ENCODE measurements at regions not wholly inside any gene's neighbourhood (a gene's known extent, or its start where the extent isn't known, plus 50 kb on each side); places are given as distances from the start of the nearest gene placed in this dataset.
A peak's percentile ranks its signal among the peaks of the same experiment; 100 is the strongest.
"Not testable (repeated sequence)": the region's sequence is repeated elsewhere in the genome, so short reads cannot be mapped to it uniquely, and the experiment has no call there.

DNA sequence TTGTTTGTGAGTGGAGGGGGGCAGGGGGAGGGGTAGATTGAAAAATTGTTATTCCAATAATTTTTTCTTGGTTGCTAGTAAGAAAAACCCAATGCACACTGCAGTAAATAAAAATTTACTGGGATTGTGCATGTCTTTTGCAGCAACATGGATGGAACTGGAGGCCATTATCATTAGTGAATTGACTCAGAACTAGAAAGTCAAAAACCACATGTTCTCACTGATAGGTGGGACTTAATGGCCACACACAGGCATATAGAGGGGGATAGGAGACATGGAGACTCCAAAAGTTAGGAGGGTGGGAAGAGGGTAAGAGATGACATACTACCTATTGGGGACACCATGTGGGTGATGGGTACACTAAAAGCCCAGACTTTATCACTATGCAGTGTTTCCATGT lies 67.2 kb downstream of the BUB3 start:
- no peak for DNase-seq

DNA sequence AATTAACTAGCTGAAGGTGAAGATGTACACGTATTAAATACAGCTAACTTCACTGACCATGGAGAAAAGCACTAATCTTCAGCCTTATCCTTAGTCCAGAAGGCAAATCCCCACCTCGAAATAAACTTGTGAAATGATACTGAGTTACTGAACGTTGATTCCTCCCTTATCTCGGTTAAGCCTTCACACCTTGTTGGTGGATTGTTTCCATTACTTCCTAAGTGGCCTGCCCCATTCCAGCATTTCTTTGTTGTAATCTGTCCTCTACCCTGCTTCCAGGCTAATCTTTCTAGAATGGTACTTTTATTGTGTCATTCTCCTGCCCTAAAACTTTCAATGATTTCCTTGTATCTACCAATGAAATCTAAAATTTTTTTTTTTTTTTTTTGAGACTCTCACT lies 68.6 kb downstream of the BUB3 start:
- DNase-seq, result no peak

DNA sequence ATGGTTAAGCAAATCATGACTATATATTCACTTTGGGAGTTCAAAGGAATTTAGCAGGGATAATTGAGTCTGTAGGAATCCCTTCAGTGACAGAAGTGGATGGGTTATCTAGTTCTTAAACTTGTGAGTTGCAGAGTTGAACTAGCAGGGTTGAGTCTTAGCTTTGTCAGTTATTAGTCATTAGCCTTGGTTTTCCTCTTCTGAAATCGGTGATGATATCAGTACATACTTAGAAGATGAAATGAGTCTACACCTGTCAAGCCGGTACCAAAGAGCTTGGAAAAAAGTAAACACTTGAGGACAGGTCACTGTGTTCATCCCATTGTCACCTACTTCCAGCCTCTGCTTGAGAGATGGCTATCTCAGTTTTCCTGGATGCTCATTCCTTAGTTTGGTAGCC lies 73.5 kb downstream of the BUB3 start:
- DNase-seq, result no peak

DNA sequence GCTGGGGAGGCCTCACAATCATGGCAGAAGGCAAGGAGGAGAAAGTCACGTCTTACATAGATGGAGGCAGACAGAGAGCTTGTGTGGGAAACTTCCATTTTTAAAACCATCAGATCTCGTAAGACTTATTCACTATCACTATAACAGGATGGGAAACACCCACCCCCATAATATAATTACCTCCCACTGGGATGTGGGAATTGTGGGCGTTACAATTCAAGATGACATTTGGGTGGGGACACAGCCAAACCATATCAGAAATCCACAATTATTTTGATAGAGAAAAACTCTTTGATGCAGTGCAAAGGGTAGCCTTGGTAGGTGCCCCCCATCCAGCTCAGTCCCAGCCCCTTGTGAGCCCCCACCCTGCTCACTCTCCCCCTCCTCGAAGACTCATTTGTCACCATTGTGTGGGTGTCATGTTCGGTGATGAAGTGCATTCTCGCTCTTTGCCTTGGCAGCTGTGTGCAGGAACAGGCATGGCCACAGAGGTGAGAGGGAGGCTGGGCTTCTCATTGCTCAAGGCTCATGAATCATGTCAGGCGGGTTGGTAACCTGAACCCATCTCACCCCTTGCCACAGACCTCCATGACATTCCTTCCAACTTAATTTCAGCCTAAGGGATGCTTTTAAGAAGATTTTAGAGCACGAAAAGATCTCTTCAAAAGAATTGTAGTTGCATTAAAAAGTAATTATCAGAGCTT lies 75.9 kb downstream of the BUB3 start:
- DNase-seq, result no peak

DNA sequence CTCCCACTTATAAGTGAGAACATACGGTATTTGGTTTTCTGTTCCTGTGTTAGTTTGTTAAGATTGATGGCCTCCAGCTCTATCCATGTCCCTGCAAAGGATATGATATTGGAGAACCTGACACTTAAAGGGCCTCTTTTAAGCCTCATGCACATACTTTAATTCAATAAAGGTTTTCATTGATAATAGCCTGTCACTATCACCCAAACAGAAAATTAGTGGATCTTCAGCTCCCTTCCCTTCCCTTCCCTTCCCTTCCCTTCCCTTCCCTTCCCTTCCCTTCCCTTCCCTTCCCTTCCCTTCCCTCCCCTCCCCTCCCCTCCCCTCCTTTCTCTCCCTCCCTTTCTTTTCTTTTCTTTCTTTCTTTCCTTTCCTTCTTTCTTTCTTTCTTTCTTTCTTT lies 78.7 kb downstream of the BUB3 start:
- not testable (repeated sequence) for DNase-seq

DNA sequence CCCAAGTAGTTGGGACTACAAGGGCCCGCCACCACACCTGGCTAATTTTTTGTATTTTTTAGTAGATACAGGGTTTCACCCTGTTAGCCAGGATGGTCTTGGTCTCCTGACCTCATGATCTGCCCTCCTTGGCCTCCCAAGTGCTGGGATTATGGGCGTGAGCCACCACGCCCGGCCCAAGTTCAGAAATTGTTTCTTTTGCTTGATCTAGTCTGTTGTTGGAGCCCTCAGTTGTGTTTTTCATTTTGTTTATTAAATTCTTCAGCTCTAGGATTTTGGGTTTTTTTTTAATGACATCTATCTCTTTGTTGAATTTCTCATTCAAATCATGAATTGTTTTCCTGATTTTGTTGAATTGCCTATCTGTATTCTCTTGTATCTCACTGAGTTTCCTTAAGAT lies 80.8 kb downstream of the BUB3 start:
- DNase-seq, result not testable (repeated sequence)

DNA sequence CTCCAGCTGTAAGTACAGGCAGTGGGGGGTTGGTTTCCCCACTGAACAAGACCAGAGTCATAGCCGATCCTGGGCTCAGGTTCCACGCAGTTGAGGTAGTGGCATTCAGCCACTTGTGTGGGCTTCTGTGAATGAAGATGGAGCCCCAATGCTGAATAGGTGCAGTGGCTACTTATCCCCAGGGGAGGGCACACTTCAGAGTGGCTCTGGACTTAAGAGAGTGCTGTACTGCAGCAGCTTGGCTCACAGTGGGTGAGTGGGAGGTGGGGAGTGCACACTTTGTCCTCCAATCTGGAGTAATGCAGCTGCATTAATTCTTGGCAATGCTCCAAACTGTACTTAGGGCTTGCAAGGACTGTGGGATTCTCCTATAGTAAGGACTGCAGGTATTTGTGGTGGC lies 81.9 kb downstream of the BUB3 start:
- no peak for DNase-seq

DNA sequence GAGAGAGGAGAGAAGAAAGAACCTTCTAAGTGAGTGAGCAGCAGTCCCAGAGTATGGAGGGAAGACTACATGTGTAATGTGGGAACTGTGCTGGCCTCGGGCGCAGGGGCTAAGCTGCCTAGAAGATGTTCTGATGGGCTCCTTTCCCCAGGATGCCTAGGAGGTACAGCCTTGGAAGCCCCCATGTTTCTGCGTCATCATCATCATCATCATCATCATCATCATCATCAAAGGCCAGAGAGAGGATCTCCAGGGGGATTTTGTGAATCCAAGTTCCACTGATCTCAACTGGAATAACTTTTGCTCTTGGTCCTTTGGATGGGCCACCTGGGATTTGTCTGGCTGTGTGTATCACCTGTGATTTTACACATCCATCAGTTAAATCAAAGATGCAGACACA lies 86.0 kb downstream of the BUB3 start:
- DNase-seq, result no peak

DNA sequence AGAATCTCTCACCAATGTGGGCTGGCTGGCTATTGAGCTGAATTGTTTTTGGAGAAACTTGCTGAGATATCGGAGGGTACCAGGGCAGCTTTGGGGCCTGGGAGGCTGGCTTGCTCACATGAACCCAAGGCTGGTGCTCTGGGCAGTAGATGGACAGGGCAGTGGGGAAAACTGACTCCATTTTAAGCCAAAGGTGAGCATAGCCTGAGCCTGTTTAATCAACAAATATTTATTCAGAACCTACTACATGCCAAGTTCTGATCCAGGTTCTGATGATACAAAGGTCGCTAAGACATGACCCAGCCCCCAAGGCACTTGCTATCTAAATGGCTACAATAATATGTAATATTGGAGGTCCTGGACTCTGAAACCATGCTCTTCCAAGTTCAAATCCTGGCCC lies 86.6 kb downstream of the BUB3 start:
- DNase-seq, result no peak

DNA sequence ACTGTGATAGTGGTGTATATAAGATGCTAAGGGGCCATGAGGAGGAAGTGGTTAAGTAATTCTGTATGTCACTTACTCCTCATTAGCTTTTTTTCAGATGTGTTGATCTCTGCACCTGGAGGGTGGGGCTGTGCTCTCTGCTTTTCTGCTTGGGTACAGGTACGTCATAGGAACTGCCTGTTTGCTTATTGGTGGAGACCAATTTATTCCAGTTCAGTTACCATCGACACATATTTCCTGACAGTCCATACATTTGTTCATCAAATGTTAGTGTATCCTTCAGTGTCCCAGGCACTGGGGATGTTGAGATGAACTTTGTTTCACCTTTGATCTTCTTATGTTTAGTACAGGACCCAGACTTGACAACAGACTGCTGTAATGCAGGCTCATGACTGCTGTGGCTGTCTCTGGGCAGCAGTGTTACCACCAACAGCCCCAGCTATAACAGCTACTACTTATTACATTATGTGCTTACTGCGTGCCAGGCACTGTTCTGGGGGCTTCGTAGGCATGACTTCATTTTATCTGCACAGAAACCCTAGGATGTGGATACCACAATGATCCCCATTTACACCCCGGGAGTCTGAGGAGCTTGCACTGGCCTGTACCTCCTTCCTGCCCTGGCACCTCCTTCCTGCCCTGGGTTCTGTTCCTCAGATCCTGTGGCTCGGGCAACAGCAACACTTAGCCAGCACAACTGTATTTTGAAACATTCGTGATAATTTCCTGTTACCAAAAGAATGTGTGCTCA lies 87.4 kb downstream of the BUB3 start:
- DNase-seq, result peak; percentile 35

DNA sequence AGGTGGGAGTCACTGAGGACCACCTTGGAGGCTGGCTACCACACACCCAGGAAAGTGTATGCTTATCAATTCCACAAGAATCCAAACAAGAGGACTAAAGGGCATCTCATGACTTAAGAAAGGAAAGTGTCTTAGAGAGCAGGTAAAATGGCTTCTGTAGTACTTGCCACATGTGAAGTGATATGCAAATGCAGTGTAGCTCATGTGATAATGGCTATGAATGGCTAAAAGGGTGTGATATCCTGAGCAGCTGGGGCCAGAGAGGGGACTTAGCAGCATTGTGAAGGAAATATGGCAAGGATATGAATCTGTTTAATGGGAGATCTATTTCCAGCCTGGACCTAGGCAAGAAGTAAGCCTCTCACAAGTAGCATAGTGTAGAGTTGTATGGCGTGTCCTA lies 90.5 kb downstream of the BUB3 start:
- DNase-seq, result no peak

DNA sequence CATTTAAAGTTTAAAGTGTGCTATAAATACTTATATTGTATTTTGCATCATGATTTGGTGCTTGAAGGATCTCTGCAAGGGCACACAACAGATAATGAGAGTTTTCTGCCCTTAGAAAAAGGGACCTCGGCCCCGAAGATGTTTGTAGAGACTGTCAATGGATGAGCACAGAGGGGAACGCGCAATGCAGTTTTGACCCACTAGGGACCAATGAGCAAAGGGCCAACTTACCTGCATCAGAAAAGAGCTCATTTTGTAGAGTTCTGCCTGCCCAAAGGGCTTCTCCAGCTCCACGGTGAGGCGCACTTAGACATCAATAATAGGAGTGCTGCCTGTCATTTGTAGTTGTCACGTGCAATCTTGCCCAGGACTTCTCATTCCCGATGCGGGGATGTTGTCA lies 91.1 kb downstream of the BUB3 start:
- no peak for DNase-seq

DNA sequence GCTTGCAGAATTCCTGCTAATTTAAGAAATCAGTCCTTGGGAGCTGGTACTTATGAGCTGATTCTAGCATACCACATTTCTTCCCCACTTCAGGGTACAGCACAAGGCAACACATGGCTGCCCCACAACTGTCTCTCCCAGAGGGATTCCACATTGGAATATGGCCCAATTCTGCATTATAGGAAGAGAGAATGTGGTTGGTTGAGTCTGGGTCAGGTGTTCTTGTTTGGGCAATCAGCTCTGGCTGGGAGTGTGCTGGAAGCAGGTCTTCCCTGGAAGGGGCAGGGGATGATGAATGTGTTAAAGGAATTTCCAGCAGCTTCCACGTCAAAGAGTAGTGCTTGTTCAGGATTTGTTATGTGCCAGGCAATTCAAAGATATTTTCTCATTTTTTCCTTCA lies 95.7 kb downstream of the BUB3 start:
- DNase-seq, result no peak

DNA sequence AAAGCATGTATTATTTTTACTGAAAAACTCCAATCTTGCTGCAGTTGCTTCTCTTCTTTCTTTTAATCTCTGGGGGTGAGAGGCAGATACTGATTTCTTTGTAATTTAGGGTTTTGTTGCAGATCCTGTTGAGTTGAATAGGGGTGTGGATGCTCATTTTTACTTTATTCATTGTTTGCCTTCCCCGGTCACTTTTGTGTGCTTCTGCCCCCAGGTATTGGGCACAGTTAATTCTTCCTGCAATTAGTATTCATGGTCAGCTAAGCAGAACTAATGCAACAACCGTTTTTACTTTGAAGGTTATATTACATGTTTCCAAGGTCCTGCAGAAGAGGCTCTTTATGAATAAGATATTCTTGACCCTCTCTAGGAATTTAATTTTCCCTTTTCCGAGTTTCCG lies 96.4 kb downstream of the BUB3 start:
- no peak for DNase-seq

DNA sequence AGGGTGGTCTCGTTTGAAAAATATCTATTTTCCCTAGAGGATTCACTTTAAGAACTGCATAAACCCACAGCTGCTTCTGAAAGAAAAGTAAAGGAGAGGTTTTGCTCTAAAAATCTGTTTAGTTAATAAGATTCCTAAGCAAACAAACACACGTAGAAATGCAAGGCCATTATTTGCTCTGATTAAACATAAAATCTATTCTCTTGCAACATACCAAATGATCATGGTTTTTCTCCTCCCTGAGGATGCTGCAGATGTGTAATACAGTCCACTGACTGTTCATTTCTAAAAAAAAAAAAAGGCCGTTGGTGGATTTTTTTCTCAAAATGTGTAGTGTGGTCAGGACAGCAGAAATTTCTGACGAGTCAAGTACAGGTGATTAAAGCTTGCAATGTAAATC lies 98.6 kb downstream of the BUB3 start:
- no peak for DNase-seq

DNA sequence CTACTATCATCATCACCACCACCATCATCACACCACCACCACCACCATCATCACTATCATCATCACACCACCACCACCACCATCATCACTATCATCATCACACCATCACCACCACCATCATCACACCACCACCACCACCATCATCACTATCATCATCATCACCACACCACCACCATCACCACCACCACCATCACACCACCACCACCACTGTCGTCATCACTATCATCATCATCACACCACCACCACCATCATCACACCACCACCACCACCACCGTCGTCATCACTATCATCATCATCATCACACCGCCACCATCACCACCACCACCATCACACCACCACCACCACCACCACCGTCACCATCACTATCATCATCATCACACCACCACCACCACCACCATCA lies 100.1 kb downstream of the BUB3 start:
- DNase-seq, result not testable (repeated sequence)

DNA sequence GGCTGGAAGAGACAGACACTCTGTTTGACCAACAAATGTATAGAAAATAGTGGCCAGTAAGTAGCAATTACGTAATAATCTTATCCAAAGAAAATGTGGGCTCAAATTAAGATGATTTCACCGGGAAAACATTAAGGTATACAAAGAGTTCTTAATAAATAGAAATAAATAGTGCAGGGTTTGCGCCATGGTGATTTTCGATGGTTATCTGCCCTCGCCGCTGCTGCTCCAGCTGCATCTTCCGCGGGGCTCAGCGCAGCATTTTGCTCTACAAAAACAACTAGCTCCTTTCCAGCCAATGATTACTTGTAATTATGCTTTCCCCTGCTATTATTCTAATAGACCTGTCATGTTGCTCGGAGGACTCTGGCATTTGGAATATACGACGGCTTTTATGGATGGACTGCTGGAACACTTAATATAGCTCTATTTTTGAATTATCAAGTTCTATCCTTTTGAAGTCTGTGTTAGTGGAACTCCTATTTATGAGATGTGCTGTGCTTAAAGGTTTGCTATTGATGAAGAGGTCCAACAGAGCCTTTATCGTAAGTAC lies 103.8 kb downstream of the BUB3 start:
- no peak for DNase-seq

DNA sequence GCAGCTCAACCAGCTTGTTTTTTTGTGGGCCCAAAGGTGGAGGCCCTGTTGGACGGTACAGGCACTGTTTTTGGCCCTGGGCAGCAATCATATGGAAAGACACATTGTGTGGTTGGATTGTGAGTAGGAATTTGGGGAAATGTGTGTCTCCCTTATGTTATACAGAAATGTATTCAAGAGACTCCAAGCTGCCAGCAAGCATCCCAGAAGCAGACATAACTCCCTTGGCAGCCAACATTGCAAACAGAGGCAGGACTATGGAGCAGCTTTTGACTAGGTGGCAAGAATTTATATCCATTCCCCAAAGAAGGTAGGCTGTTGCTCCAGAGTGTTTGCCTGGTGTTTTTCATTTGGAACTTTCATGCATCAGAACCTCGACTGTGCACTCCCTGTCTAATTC lies 104.9 kb downstream of the BUB3 start:
- DNase-seq, result no peak

DNA sequence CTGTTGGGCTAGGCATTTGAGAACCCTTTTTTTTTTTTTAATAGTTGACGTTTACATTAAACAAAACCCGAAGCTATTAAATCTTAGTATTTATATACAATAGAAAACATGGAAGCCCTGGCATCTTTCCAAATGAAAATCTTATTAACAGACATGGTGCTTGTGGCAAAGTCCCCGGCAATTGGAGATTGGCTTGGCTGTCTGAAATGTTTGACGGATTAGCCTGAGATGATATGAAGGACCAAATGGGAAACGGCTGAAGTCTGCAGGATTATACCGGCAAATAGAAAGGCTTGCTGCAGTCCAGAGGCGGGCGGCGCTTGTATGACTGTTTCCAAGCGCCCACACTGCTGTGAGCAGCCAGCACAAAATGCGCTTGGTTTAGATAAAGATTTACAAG lies 105.6 kb downstream of the BUB3 start:
- DNase-seq, result no peak

DNA sequence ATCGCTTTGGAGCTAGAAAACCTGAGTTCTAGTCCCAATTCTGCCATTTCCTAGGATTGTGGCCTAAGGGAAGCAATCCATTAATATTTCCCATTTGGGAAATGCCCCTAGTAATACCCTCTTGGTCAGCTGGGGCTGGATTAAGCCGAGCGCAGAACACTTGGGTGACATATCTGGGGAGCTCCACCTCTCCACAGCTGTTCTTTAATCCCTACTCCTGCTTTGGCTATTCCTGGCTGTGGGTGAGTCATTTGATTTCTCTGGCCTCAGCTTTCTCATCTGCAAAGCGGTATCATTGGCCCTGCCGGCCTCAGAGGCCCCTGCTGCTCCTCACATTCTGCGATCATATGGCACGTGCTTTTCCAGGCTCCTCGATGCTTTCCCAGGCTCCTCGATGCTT lies 108.3 kb downstream of the BUB3 start:
- no peak for DNase-seq

DNA sequence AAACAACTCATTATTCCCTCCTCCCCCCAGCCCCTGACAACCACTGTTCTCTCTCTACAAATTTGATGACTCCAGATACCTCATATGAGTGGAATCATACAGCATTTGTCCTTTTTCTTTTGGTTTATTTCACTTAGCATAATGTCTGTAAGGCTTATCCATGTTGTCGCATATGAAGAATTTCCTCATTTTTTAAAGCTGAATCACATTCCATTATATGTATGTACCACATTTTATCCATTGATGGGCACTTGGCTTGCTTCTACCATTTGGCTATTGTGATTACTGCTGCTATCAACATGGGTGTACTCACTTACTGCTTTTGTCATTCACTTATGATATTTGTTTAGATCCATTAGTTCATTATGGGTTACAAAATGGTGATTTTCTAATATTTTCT lies 112.8 kb downstream of the BUB3 start:
- DNase-seq, result no peak

DNA sequence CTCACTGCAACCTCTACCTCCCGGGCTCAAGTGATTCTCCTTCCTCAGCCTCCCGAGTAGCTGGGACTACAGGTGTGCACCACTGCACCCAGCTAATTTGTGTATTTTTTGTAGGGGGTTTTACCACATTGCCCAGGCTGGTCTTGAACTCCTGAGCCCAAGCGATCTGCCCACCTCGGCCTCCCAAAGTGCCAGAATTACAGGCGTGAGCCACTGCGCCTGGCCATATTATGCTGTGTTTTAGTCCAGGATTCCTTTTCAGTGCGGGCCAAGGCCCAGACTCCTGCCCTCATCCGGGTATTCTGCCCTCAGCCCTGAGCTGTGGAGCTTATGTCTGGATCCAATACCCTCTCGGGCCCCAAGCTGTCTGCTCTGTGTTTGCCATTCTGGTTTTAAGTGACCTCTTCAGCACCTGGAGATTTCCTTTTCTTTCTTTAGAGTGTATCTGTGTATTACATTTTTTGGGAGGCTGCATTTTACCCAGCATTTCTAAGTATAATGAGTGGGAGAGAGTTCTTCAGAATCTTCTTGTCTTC lies 114.9 kb downstream of the BUB3 start:
- no peak for DNase-seq

DNA sequence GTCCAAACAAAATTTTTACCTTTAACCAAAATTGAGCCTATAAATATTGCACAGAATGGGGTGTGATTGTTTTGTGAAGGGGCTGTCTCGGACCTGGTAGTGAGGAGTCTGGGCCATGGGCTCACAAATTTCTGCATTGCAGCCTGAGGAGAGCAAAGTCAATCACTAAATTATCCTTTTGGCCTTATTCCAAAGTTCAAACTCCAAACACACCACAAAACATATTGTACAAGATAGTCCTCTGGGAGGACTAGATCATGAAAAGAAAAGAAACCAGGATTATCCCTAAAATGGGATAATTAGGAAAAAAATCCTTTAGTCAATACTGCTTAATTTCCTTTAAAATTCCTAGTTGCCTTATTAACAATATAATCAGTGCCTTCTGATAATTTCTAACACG lies 115.5 kb downstream of the BUB3 start:
- DNase-seq, result no peak

DNA sequence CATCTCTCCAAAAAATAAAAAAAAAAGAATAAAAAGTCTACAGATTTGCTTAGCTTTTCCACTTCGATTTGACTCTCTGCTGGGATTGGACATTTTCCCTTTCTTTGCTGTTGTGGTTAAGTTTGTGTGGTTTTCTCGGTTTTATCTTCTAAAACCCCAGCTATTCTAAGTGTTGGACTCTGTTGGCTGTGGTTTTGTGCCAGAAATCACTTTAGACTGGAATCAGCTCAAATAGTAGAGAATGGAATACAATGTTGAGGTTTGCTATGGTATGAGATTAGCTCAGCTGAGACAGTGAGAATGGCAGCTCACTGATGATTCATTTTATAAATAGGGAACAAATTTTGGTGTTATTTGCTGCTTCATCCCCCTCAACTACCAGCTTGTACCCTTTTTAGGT lies 116.0 kb downstream of the BUB3 start:
- DNase-seq, result no peak
